GM21576 (cell line): ENCODE measurements at regions not wholly inside any gene's neighbourhood (a gene's known extent, or its start where the extent isn't known, plus 50 kb on each side); places are given as distances from the start of the nearest gene placed in this dataset.

Experiments used
- ATAC-seq: cut with Tn5 transposase; IDR thresholded peaks from one replicate; pipeline ENCODE4 v1.9.1; 2021; ENCODE audit warnings: mild to moderate bottlenecking, moderate library complexity; ENCODE audit not compliant: unreplicated experiment

GRCh38 chr10:88194961-88195367 lies 331.5 kb downstream of the PTEN start:
- no peak for ATAC-seq

GRCh38 chr10:88195841-88196240 lies 332.4 kb downstream of the PTEN start:
- no peak for ATAC-seq

GRCh38 chr10:88196291-88196690 lies 332.9 kb downstream of the PTEN start:
- no peak for ATAC-seq

GRCh38 chr10:88198023-88198422 lies 334.6 kb downstream of the PTEN start:
- ATAC-seq, result no peak

- no peak for ATAC-seq
Measured at GRCh38 chr10:88200312-88201032, 337.0 kb downstream of the PTEN start.

GRCh38 chr10:88205842-88206446 lies 342.5 kb downstream of the PTEN start:
- ATAC-seq, result no peak

- ATAC-seq, result no peak
Measured at GRCh38 chr10:88207121-88207546, 343.7 kb downstream of the PTEN start.

- ATAC-seq, result no peak
Measured at GRCh38 chr10:88209231-88209630, 345.8 kb downstream of the PTEN start.

GRCh38 chr10:88209837-88210561 lies 346.6 kb downstream of the PTEN start:
- ATAC-seq, result no peak

GRCh38 chr10:88211230-88211629 lies 347.8 kb downstream of the PTEN start:
- ATAC-seq, result no peak

- no peak for ATAC-seq
Measured at GRCh38 chr10:88212069-88212468, 348.6 kb downstream of the PTEN start.

- no peak for ATAC-seq
Measured at GRCh38 chr10:88213065-88213605, 349.7 kb downstream of the PTEN start.

- no peak for ATAC-seq
Measured at GRCh38 chr10:88216976-88217375, 353.6 kb downstream of the PTEN start.

- no peak for ATAC-seq
Measured at GRCh38 chr10:88218362-88218761, 354.9 kb downstream of the PTEN start.

- no peak for ATAC-seq
Measured at GRCh38 chr10:88219753-88220152, 356.3 kb downstream of the PTEN start.

GRCh38 chr10:88221010-88221973 lies 357.9 kb downstream of the PTEN start:
- ATAC-seq, result no peak

GRCh38 chr10:88222881-88223280 lies 359.5 kb downstream of the PTEN start:
- no peak for ATAC-seq
